Epithelial cell of proximal tubule (primary cell): ENCODE measurements at regions not wholly inside any gene's neighbourhood (a gene's known extent, or its start where the extent isn't known, plus 50 kb on each side); places are given as distances from the start of the nearest gene placed in this dataset.

ENCODE experiments used
- DNase-seq: peaks from one replicate; pipeline ENCODE4 v3.0.0-alpha.2; 2011; ENCODE audit warnings: low read depth
- H3K4me3 ChIP-seq: 2 replicates; pipeline ENCODE4 v1.5.1; 2011; ENCODE audit warnings: low read depth, mild to moderate bottlenecking, low read length
- TF ChIP-seq, protein P1 (sequence below): conservative IDR thresholded peaks from 2 replicates; pipeline ENCODE4 v1.5.1; 2012; ENCODE audit warnings: low read depth, mild to moderate bottlenecking, low read length

DNA sequence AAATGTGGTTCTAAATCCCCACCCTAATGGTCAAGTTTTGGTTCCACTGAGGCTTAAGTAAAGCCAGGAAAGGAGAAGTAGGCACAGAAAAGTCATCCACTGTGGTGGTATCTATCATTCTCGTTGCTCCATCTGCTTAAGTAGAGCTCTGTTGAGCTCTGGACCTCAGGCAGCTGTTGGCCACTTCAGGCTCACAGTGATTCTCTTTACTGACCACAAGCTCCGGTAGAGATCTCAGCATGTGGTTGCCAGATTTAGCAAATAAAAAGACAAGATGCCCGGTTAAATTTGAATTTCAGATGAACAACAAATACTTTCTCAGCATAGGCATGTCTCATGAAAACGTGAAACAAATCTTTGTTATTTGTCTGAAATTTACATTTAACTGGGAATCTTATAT is 132.3 kb upstream of the PTCHD1 start:
- TF ChIP-seq, protein P1, sequence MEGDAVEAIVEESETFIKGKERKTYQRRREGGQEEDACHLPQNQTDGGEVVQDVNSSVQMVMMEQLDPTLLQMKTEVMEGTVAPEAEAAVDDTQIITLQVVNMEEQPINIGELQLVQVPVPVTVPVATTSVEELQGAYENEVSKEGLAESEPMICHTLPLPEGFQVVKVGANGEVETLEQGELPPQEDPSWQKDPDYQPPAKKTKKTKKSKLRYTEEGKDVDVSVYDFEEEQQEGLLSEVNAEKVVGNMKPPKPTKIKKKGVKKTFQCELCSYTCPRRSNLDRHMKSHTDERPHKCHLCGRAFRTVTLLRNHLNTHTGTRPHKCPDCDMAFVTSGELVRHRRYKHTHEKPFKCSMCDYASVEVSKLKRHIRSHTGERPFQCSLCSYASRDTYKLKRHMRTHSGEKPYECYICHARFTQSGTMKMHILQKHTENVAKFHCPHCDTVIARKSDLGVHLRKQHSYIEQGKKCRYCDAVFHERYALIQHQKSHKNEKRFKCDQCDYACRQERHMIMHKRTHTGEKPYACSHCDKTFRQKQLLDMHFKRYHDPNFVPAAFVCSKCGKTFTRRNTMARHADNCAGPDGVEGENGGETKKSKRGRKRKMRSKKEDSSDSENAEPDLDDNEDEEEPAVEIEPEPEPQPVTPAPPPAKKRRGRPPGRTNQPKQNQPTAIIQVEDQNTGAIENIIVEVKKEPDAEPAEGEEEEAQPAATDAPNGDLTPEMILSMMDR, result no peak
- no peak overlapping the region for H3K4me3 ChIP-seq
- DNase-seq, result no peak

DNA sequence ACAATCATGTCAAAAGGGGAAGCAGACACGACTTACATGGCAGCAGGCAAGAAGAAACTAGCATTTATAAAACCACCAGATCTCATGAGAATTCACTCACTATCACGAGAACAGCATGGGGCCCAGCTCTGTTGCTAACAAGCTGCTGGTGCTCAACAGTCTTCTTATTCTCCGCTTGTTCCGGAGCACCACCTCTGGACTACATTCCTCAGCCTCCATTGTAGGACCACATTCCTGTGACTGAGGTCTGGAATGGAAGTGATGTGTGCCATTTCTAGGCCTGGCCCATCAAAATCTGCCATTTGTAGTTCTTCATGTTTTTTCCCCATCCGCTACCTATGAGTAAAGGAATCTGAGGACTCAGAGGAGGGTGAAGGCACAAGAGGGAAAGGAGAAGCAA is 111.5 kb upstream of the PTCHD1 start:
- TF ChIP-seq, protein P1, result no peak
- no peak for DNase-seq
- no peak overlapping the region for H3K4me3 ChIP-seq

DNA sequence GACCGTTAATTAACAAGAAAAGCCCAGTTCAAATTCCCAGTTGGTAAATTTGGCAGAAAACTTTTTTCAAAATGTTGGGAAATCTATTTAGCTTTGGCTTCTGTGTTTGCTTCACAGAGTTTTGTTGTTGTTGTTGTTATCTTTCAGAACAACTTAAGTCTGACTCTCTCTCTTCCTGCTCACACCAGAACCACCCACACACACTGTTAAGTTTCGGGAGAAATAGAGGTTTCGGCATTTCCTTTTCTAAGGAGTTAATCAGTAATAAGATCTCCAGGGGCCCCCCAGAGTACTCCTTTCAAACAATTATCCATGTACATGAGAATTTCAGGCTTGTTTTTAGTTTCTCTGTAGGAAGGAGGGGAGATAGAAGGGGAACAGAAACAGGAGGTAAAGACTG is 106.2 kb upstream of the PTCHD1 start:
- peak overlapping the region; percentile 44 for H3K4me3 ChIP-seq
- TF ChIP-seq, protein P1, result no peak
- peak; percentile 30 for DNase-seq

DNA sequence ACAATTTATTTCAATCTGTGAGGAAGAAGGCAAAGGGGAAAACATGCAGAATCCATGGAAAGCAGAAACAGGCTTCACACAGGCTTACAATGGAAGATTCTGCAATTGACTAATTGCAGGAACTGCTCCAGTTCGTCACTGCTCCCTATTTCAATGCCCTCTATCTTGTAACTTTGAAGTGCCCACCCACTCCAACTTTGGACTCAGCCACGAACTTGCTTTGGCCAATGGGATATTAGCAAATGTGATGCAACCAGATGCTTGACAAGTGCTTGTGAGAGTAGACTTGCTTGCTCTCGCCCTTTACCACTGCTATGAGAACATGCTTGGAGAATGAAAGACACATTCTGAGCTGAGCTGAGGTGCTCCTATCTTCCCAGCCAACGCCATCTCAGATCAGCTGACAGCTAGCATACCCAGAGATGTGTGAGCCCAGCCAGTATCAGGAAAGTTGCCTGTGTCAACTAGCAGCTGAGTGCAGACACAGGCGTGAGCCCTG is 105.7 kb upstream of the PTCHD1 start:
- peak; percentile 36 for DNase-seq
- peak overlapping the region; percentile 44 for H3K4me3 ChIP-seq
- TF ChIP-seq, protein P1, result no peak

DNA sequence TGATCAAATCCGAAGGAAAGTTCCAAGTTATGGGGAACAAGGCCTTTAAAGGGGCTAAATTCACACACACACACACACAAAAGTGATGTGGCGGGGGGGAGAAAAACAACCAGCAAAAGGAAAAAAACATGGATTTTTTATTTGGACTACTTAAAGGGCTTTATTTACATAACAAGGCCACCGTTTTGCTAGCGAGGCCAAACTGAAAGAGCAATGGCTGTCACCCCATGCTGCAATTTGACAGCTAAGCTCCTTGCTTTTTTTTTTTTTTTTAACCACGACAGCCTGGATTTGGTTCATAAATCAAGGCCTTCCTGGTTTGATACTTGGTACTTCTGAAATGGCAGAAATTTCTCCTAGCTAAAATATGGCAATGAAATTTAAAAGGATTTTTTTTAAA is 99.6 kb upstream of the PTCHD1 start:
- H3K4me3 ChIP-seq, result no peak overlapping the region
- TF ChIP-seq, protein P1, result no peak
- DNase-seq, result no peak

DNA sequence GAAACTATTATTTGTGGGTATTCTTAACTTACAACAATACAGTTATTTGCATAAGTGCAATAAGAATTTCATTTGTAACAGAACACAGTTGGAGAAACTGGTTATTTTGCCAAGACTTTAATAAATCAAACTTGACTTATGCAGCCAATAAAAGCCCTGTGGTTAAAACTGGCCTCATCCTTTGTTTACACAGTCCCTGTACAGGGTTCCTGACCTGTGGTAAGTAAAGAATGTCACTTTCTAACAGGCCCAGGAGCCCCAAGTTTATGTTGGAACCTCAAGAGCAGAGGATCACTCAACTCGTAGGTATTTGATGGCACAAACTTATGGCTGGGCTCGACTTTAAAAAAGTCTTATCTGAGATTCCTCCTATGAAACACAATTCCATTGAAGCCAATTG is 88.6 kb upstream of the PTCHD1 start:
- DNase-seq, result no peak
- TF ChIP-seq, protein P1, result no peak
- no peak overlapping the region for H3K4me3 ChIP-seq

DNA sequence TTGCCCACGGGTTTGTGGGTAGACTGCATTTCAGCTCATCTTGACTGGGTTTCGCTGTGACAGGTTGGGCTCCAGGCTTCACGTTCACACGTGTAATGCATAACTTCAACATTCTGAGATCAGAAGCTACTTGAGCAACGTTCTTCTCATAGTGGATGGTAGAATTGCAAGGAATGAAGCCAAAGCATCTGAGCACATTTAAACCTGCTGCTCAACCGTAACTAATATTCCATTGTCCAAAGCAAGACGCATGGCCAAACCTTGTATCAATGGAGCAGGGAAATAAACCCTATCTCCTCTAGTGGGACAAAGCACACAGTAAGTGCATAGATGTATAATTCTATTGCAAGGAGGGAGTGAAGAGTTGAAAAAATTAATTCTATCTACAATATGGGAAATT is 86.5 kb upstream of the PTCHD1 start:
- H3K4me3 ChIP-seq, result no peak overlapping the region
- no peak for DNase-seq
- TF ChIP-seq, protein P1, result no peak
